MM.1S (cell line): ENCODE measurements at regions not wholly inside any gene's neighbourhood (a gene's known extent, or its start where the extent isn't known, plus 50 kb on each side); places are given as distances from the start of the nearest gene placed in this dataset.
A peak's percentile ranks its signal among the peaks of the same experiment; 100 is the strongest.

Source experiments
- DNase-seq: peaks from one replicate; pipeline ENCODE4 v3.0.0-alpha.2; 2015
- H2AFZ ChIP-seq: fragments of 300-600 bp; sonication (generic); 2 replicates; pipeline ENCODE4 v1.6.0; 2016; ENCODE audit warnings: antibody characterized with exemption, low read length
- H3F3A ChIP-seq: fragments of 300-600 bp; sonication (generic); 2 replicates; pipeline ENCODE4 v1.6.1; 2016; ENCODE audit warnings: mild to moderate bottlenecking, antibody characterized with exemption, low read length, moderate library complexity, mixed read lengths; ENCODE audit not compliant: insufficient read depth
- H3K27ac ChIP-seq: fragments of 300-600 bp; sonication (generic); 2 replicates; pipeline ENCODE4 v1.5.1; 2016; ENCODE audit warnings: mild to moderate bottlenecking, low read length
- H3K27me3 ChIP-seq: fragments of 300-600 bp; sonication (generic); replicated peaks from 2 replicates; pipeline ENCODE4 v1.6.0; 2016; ENCODE audit warnings: low read length; ENCODE audit not compliant: insufficient read depth
- H3K36me3 ChIP-seq: fragments of 300-600 bp; sonication (generic); replicated peaks from 2 replicates; pipeline ENCODE4 v1.6.1; 2016; ENCODE audit warnings: mild to moderate bottlenecking, low read length, mixed read lengths; ENCODE audit not compliant: insufficient read depth
- H3K4me1 ChIP-seq: fragments of 300-600 bp; sonication (generic); 2 replicates; pipeline ENCODE4 v1.6.1; 2016; ENCODE audit warnings: low read length, mixed read lengths
- H3K4me2 ChIP-seq: fragments of 300-600 bp; sonication (generic); 2 replicates; pipeline ENCODE4 v1.6.0; 2016; ENCODE audit warnings: low read depth, low read length
- H3K4me3 ChIP-seq: fragments of 300-600 bp; sonication (generic); 2 replicates; pipeline ENCODE4 v1.5.1; 2016; ENCODE audit warnings: low read length, mixed read lengths
- H3K79me2 ChIP-seq: fragments of 300-600 bp; sonication (generic); 2 replicates; pipeline ENCODE4 v1.6.1; 2016; ENCODE audit warnings: mixed run types, low read length, mixed read lengths
- H3K9ac ChIP-seq: fragments of 300-600 bp; sonication (generic); 2 replicates; pipeline ENCODE4 v1.6.1; 2016; ENCODE audit warnings: low read length, mixed read lengths
- H3K9me2 ChIP-seq: fragments of 300-600 bp; sonication (generic); replicated peaks from 2 replicates; pipeline ENCODE4 v1.6.1; 2016; ENCODE audit warnings: mild to moderate bottlenecking, low read length, mixed read lengths; ENCODE audit not compliant: insufficient read depth
- H3K9me3 ChIP-seq: fragments of 300-600 bp; sonication (generic); replicated peaks from 2 replicates; pipeline ENCODE4 v1.6.1; 2016; ENCODE audit warnings: mild to moderate bottlenecking, low read length, mixed read lengths; ENCODE audit not compliant: insufficient read depth
- H4K20me1 ChIP-seq: fragments of 300-600 bp; sonication (generic); 2 replicates; pipeline ENCODE4 v1.6.1; 2016; ENCODE audit warnings: mild to moderate bottlenecking, low read length, moderate library complexity, mixed read lengths; ENCODE audit not compliant: insufficient read depth
- EZH2 ChIP-seq: fragments of 300-600 bp; sonication (generic); optimal IDR thresholded peaks from 2 replicates; pipeline ENCODE3; 2017; ENCODE audit warnings: low read depth, mild to moderate bottlenecking, antibody characterized with exemption, low read length, mixed read lengths
- EZH2phosphoT487 ChIP-seq: fragments of 300-600 bp; sonication (generic); IDR thresholded peaks from 2 replicates; pipeline ENCODE4 v1.6.1; 2018; ENCODE audit warnings: antibody characterized with exemption, low read length
- TF ChIP-seq, protein P1 (sequence below): fragments of 300-600 bp; sonication (generic); IDR thresholded peaks from 2 replicates; pipeline ENCODE4 v1.5.1; 2016; ENCODE audit warnings: antibody characterized with exemption, low read length, mixed read lengths

DNA sequence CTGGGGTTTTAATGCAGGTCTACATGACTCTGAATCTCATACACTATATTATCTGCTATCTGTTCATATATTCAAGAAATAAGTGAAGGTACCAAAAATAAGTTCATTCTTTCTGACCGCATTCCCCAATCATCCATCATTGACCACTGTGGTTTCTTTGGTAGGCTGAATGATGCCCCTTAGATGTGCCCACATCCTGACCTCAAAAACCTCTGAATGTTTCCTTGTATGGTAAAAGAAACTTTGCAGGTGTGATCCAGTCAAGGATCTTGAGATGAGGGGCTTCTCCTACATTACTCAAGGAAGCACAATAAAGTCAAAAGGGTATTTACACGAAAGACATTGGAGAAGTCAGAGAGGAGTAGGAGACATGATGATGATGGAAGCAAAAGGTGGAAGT is 60.6 kb upstream of the LRRC8B start:
- Histone ChIP-seq H3K4me3 (no peak overlapping the region), H3K27me3 (no peaks in the 10 kb centered on the region), H3K27ac (no peak overlapping the region), H3K4me2 (no peak overlapping the region), H3K4me1 (peaks cover 9% of the 10 kb centered on the region; the same call in 1 of the 2 replicates), H2AFZ (no peak overlapping the region), H3K9ac (no peak overlapping the region), H3K36me3 (no peaks in the 10 kb centered on the region), H4K20me1 (no peaks in the 10 kb centered on the region), H3K9me2 (no peaks in the 10 kb centered on the region), H3F3A (no peaks in the 10 kb centered on the region), H3K9me3 (no peaks in the 10 kb centered on the region), H3K79me2 (no peaks in the 10 kb centered on the region)
- peak; percentile 67 for DNase-seq
- TF ChIP-seq EZH2phosphoT487 (no peak), EZH2 (no peak)
- TF ChIP-seq, protein P1, sequence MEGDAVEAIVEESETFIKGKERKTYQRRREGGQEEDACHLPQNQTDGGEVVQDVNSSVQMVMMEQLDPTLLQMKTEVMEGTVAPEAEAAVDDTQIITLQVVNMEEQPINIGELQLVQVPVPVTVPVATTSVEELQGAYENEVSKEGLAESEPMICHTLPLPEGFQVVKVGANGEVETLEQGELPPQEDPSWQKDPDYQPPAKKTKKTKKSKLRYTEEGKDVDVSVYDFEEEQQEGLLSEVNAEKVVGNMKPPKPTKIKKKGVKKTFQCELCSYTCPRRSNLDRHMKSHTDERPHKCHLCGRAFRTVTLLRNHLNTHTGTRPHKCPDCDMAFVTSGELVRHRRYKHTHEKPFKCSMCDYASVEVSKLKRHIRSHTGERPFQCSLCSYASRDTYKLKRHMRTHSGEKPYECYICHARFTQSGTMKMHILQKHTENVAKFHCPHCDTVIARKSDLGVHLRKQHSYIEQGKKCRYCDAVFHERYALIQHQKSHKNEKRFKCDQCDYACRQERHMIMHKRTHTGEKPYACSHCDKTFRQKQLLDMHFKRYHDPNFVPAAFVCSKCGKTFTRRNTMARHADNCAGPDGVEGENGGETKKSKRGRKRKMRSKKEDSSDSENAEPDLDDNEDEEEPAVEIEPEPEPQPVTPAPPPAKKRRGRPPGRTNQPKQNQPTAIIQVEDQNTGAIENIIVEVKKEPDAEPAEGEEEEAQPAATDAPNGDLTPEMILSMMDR = no peak

DNA sequence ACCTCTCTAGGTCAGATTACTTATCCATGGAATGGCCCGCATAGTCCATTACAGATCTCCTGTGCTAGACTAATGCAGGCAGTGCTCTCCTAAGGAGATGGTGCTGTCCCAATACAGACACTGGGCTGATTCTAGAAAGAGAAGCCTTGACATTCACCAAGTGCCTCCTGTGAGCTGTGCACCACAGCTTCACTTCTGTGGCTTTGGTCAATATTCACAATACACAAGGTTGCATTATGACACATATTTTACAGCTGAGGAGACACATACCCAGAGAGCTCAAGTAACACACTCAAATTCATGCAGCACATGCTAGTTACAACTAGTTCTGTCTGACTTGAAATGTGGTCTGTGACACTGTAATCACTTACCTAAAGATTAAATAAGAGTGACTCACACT is 59.4 kb upstream of the LRRC8B start:
- Histone ChIP-seq H3K4me1 (peaks cover 9% of the 10 kb centered on the region; the same call in 1 of the 2 replicates), H3K9me3 (no peaks in the 10 kb centered on the region), H3K27ac (no peak overlapping the region), H3F3A (no peaks in the 10 kb centered on the region), H3K9me2 (no peaks in the 10 kb centered on the region), H2AFZ (no peak overlapping the region), H3K4me3 (no peak overlapping the region), H3K79me2 (no peaks in the 10 kb centered on the region), H3K27me3 (no peaks in the 10 kb centered on the region), H4K20me1 (no peaks in the 10 kb centered on the region), H3K9ac (no peak overlapping the region), H3K4me2 (no peak overlapping the region), H3K36me3 (no peaks in the 10 kb centered on the region)
- TF ChIP-seq, protein P1 = no peak
- TF ChIP-seq EZH2phosphoT487 (no peak), EZH2 (no peak)
- DNase-seq = no peak

DNA sequence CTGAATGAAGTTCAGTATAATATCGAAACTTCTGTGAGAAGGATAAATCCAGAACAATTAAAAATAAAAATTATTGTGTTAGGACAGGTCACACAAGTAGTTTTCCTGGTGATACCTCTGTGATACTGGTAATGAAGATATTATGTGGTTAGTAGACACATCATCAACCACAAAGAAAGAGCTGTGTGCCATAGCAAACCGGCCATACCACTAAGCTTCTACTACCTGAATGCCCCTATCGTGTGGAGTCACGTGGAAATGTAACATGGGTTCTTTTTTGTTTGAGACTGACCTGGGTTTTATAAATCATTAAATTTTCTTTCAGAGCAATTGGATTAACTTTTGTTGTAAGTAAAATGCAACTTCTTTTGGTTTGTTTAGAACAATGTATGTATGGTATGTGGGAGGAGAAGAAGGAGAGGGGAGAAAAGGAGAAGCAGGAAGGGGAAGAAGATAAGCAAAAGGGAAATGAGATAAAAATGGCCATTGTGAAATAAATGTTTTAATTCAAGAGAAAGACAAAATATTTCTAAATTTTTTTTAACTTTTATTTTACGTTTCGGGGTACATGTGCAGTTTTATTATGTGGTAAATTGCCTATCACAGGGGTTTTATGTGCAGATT is 58.2 kb upstream of the LRRC8B start:
- Histone ChIP-seq H3K9me3 (no peaks in the 10 kb centered on the region), H3K36me3 (no peaks in the 10 kb centered on the region), H3K27me3 (no peaks in the 10 kb centered on the region), H2AFZ (no peak overlapping the region), H3K27ac (no peak overlapping the region), H4K20me1 (no peaks in the 10 kb centered on the region), H3K9ac (no peak overlapping the region), H3K4me3 (no peak overlapping the region), H3K9me2 (no peaks in the 10 kb centered on the region), H3K4me2 (no peak overlapping the region), H3K79me2 (no peaks in the 10 kb centered on the region), H3K4me1 (peaks cover 9% of the 10 kb centered on the region; the same call in 1 of the 2 replicates), H3F3A (no peaks in the 10 kb centered on the region)
- no peak for TF ChIP-seq EZH2phosphoT487
- TF ChIP-seq, protein P1 = no peak
- no peak for TF ChIP-seq EZH2
- no peak for DNase-seq
